Epithelial cell of esophagus (primary cell): ENCODE measurements at regions not wholly inside any gene's neighbourhood (a gene's known extent, or its start where the extent isn't known, plus 50 kb on each side); places are given as distances from the start of the nearest gene placed in this dataset.

ENCODE experiments used
- DNase-seq: peaks from one replicate; pipeline ENCODE4 v3.0.0; 2010; ENCODE audit warnings: low read depth
- H3K4me3 ChIP-seq: 2 replicates; pipeline ENCODE4 v1.5.1; 2011; ENCODE audit warnings: mild to moderate bottlenecking, low read length, control low read depth
- CTCF ChIP-seq: IDR thresholded peaks from 2 replicates; pipeline ENCODE4 v1.5.1; 2011; ENCODE audit warnings: low read depth, mild to moderate bottlenecking, low read length, control low read depth, inconsistent platforms; ENCODE audit not compliant: insufficient read depth; ENCODE audit errors: missing control alignments

GRCh38 chr2:180322781-180323180 lies 315.7 kb upstream of the CWC22 start:
- no peak for TF ChIP-seq CTCF
- no peak overlapping the region for H3K4me3 ChIP-seq
- peak; percentile 49 for DNase-seq

- H3K4me3 ChIP-seq = no peak overlapping the region
- no peak for TF ChIP-seq CTCF
- no peak for DNase-seq
These were observed 312.7 kb upstream of the CWC22 start for GRCh38 chr2:180319586-180320405.

GRCh38 chr2:180314086-180314485 lies 307.0 kb upstream of the CWC22 start:
- no peak for TF ChIP-seq CTCF
- H3K4me3 ChIP-seq = no peak overlapping the region
- no peak for DNase-seq

GRCh38 chr2:180312542-180312941 lies 305.4 kb upstream of the CWC22 start:
- H3K4me3 ChIP-seq = no peak overlapping the region
- DNase-seq = no peak
- TF ChIP-seq CTCF = no peak

GRCh38 chr2:180307096-180307495 lies 300.0 kb upstream of the CWC22 start:
- no peak for DNase-seq
- no peak overlapping the region for H3K4me3 ChIP-seq
- TF ChIP-seq CTCF = no peak

- no peak for DNase-seq
- no peak for TF ChIP-seq CTCF
- H3K4me3 ChIP-seq = no peak overlapping the region
These were observed 299.2 kb upstream of the CWC22 start for GRCh38 chr2:180306346-180306745.
